ENCODE measurements at regions not wholly inside any gene's neighbourhood (a gene's known extent, or its start where the extent isn't known, plus 50 kb on each side); places are given as distances from the start of the nearest gene placed in this dataset.

GRCh38 chr5:8327016-8327415, 458.1 kb downstream of the MTRR start:
- DNase-seq (ENCODE audit: low spot score): no peak

GRCh38 chr5:8329773-8330172, 460.8 kb downstream of the MTRR start:
- no peak for DNase-seq (ENCODE audit: low spot score)

- DNase-seq (ENCODE audit: low spot score): no peak
Observed at GRCh38 chr5:8332666-8333445, 463.9 kb downstream of the MTRR start.

GRCh38 chr5:8333485-8333884, 464.5 kb downstream of the MTRR start:
- no peak for DNase-seq (ENCODE audit: low spot score)

GRCh38 chr5:8333977-8334376, 465.0 kb downstream of the MTRR start:
- DNase-seq (ENCODE audit: low spot score): no peak

- no peak for DNase-seq (ENCODE audit: low spot score)
Observed at GRCh38 chr5:8340261-8340660, 471.3 kb downstream of the MTRR start.

- no peak for DNase-seq (ENCODE audit: low spot score)
Observed at GRCh38 chr5:8340739-8341344, 471.9 kb downstream of the MTRR start.

GRCh38 chr5:8341406-8341805, 472.5 kb downstream of the MTRR start:
- no peak for DNase-seq (ENCODE audit: low spot score)

- no peak for DNase-seq (ENCODE audit: low spot score)
Observed at GRCh38 chr5:8347984-8348383, 479.0 kb downstream of the MTRR start.

GRCh38 chr5:8349855-8350254, 480.9 kb downstream of the MTRR start:
- no peak for DNase-seq (ENCODE audit: low spot score)

GRCh38 chr5:8350644-8351339, 481.8 kb downstream of the MTRR start:
- DNase-seq (ENCODE audit: low spot score): no peak

- no peak for DNase-seq (ENCODE audit: low spot score)
Observed at GRCh38 chr5:8355981-8356380, 487.0 kb downstream of the MTRR start.

- DNase-seq (ENCODE audit: low spot score): no peak
Observed at GRCh38 chr5:8360012-8360411, 491.1 kb downstream of the MTRR start.

GRCh38 chr5:8362495-8362894, 493.5 kb downstream of the MTRR start:
- DNase-seq (ENCODE audit: low spot score): no peak

- no peak for DNase-seq (ENCODE audit: low spot score)
Observed at GRCh38 chr5:8363138-8363537, 494.2 kb downstream of the MTRR start.

GRCh38 chr5:8366266-8366665, 497.3 kb downstream of the MTRR start:
- DNase-seq (ENCODE audit: low spot score): no peak

GRCh38 chr5:8376478-8376877, 507.5 kb downstream of the MTRR start:
- DNase-seq (ENCODE audit: low spot score): no peak

GRCh38 chr5:8381972-8382371, 513.0 kb downstream of the MTRR start:
- no peak for DNase-seq (ENCODE audit: low spot score)

- no peak for DNase-seq (ENCODE audit: low spot score)
Observed at GRCh38 chr5:8382456-8382855, 513.5 kb downstream of the MTRR start.

GRCh38 chr5:8383616-8384015, 514.7 kb downstream of the MTRR start:
- no peak for DNase-seq (ENCODE audit: low spot score)

- no peak for DNase-seq (ENCODE audit: low spot score)
Observed at GRCh38 chr5:8386719-8387288, 517.9 kb downstream of the MTRR start.

- no peak for DNase-seq (ENCODE audit: low spot score)
Observed at GRCh38 chr5:8391911-8392310, 523.0 kb downstream of the MTRR start.

- DNase-seq (ENCODE audit: low spot score): no peak
Observed at GRCh38 chr5:8393240-8393639, 524.3 kb downstream of the MTRR start.

All from HuH-7 (cell line).